HUES6 (cell line): ENCODE measurements at regions not wholly inside any gene's neighbourhood (a gene's known extent, or its start where the extent isn't known, plus 50 kb on each side); places are given as distances from the start of the nearest gene placed in this dataset.

Source experiments
- H3K27ac ChIP-seq: 2 replicates; pipeline ENCODE4 v1.7.0; 2013; ENCODE audit warnings: low read depth, mild to moderate bottlenecking, low read length, inconsistent platforms
- H3K27me3 ChIP-seq: 2 replicates; pipeline ENCODE4 v1.6.1; 2013; ENCODE audit warnings: low read length; ENCODE audit not compliant: control insufficient read depth, insufficient read depth
- H3K36me3 ChIP-seq: 2 replicates; pipeline ENCODE4 v1.6.1; 2013; ENCODE audit warnings: low read length; ENCODE audit not compliant: control insufficient read depth, insufficient read depth
- H3K4me1 ChIP-seq: 2 replicates; pipeline ENCODE4 v1.6.1; 2013; ENCODE audit warnings: low read length; ENCODE audit not compliant: control insufficient read depth, insufficient read depth
- H3K4me3 ChIP-seq: 2 replicates; pipeline ENCODE4 v1.5.1; 2013; ENCODE audit warnings: low read depth, low read length
- H3K9ac ChIP-seq: one replicate; pipeline ENCODE4 v1.6.1; 2013; ENCODE audit warnings: mild to moderate bottlenecking, low read length
- H3K9me3 ChIP-seq: 2 replicates; pipeline ENCODE4 v1.6.1; 2013; ENCODE audit warnings: low read depth, low read length; ENCODE audit not compliant: control insufficient read depth, insufficient read depth

DNA sequence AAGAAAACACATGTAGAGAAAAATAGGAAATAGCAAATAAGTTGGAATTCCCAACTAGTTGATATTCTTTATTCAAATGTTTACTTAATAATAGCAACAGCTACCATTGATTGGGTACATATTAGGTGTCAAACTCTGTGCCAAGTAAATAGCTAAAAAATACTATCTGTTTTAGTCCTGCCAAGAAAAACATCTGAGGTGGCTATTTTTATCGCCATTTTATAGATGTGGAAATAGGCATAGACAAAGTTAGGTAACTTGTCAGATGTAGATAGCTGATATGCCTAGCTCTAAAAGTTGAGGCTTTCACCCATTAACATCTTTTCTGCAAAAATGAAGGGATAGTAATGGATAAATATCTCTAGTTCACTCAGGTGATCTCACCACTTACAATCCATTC, 549.2 kb upstream of the ID4 start:
- H3K9me3 ChIP-seq: no peaks in the 10 kb centered on the region
- H3K27me3 ChIP-seq: no peaks in the 10 kb centered on the region
- H3K4me1 ChIP-seq: no peaks in the 10 kb centered on the region
- H3K4me3 ChIP-seq: no peak overlapping the region
- no peaks in the 10 kb centered on the region for H3K36me3 ChIP-seq
- H3K9ac ChIP-seq: no peak overlapping the region
- H3K27ac ChIP-seq: no peak overlapping the region

DNA sequence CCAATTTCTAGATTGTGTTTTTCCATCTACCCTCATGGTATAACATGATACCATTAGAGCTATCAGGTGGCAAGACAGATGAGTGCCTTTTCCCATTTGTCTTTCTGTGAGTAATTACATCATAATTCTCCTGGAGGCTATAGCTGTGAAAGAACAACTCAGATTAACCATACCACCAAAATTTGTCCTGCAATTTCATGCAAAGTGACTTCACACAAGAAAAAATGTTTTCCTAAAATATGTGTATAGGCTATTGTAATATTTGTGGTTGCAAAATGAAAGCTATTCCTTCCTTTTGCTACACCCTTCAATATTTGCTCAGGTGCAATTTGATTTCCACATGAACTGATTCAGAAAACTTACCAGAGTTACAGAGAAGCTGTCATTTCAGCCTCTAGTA, 547.7 kb upstream of the ID4 start:
- H3K4me3 ChIP-seq: no peak overlapping the region
- H3K27ac ChIP-seq: no peak overlapping the region
- H3K4me1 ChIP-seq: no peaks in the 10 kb centered on the region
- H3K9ac ChIP-seq: no peak overlapping the region
- no peaks in the 10 kb centered on the region for H3K27me3 ChIP-seq
- H3K36me3 ChIP-seq: no peaks in the 10 kb centered on the region
- no peaks in the 10 kb centered on the region for H3K9me3 ChIP-seq

DNA sequence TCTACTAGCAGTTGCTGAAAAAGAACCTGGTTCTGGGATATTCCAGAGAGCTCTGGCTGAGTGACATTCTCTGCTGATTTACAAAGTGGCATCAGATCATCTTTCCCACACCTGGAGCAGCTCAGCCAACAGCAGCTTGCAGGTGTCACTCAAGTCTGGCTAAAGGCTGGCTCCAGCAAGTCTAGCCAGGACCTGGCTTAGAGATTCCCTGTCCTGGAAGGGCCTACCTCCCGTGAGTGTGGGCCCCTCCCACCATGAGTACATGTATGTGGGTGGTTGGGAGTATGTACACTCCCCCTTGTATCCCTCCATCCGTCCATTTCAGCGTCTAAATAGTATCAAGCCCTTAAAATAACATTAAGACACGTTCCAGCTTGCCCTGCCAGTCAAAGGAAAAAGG, 539.3 kb upstream of the ID4 start:
- Histone ChIP-seq H3K9me3 (peaks cover 4% of the 10 kb centered on the region; the same call in 1 of the 2 replicates), H3K36me3 (no peaks in the 10 kb centered on the region), H3K27me3 (no peaks in the 10 kb centered on the region), H3K9ac (no peak overlapping the region), H3K4me1 (peaks cover 22% of the 10 kb centered on the region), H3K27ac (no peak overlapping the region), H3K4me3 (no peak overlapping the region)

DNA sequence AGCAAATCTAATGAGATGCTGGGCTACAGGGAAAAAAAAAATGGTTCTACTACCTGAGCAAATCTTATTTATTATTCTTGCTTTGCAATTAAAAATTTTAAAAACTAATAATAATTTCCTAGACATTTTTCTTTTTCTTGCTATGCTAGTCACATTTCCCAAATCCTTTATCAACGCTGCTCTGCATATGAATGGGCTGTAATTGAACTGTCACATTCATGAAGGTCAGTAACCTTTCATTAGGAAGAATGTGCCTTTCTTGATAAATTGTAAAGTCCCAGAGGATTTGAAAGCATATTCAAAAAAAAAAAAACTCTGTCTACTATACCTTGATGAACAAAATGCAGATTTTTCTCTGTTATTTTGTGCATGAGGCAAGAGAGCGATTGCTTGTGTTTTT, 538.7 kb upstream of the ID4 start:
- Histone ChIP-seq H3K9me3 (peaks cover 4% of the 10 kb centered on the region; the same call in 1 of the 2 replicates), H3K4me3 (no peak overlapping the region), H3K36me3 (no peaks in the 10 kb centered on the region), H3K9ac (no peak overlapping the region), H3K27ac (no peak overlapping the region), H3K4me1 (peaks cover 22% of the 10 kb centered on the region), H3K27me3 (no peaks in the 10 kb centered on the region)

DNA sequence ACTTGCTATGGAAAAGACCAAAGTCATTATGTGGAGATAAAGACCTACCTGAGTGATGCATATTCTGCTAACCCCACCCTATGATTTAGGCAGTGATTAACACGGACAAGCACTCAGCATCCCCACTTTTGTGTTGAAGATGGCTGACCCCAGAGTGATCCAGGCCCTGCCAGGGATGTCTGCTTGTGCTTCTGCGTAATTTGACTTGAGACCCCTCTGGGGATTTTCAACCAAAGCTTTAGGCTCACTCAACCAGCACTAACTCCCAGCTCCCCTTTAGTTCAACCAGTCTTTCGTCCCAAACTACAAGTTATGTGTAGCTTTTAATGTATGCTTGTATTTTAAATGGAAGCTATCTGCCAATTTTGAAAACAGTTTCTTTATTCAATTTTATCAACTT, 538.0 kb upstream of the ID4 start:
- H3K36me3 ChIP-seq: no peaks in the 10 kb centered on the region
- H3K9ac ChIP-seq: no peak overlapping the region
- peaks cover 22% of the 10 kb centered on the region for H3K4me1 ChIP-seq
- peaks cover 4% of the 10 kb centered on the region; the same call in 1 of the 2 replicates for H3K9me3 ChIP-seq
- H3K27ac ChIP-seq: no peak overlapping the region
- H3K27me3 ChIP-seq: no peaks in the 10 kb centered on the region
- H3K4me3 ChIP-seq: no peak overlapping the region

DNA sequence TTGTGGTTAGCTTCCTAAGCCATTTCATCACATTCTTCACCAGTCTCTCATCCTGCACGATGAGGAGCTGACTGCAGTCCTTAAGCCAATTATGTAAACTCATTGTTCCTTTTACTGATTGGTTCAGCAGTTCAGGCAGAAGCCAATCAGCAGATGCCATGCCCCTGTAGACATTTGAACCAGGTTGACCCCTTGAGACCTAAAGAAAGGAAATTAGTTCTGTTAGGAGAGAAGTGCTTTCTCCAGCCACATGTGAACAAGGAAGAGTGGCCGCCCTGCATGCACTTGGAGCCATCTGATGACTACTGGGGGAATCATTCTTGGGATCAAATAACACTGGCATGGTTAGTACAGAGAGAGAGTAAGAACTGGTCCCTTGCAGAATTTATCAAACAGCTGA, 535.2 kb upstream of the ID4 start:
- H3K4me3 ChIP-seq: no peak overlapping the region
- H3K9ac ChIP-seq: no peak overlapping the region
- no peaks in the 10 kb centered on the region for H3K36me3 ChIP-seq
- H3K27ac ChIP-seq: no peak overlapping the region
- peaks cover 22% of the 10 kb centered on the region for H3K4me1 ChIP-seq
- H3K27me3 ChIP-seq: no peaks in the 10 kb centered on the region
- H3K9me3 ChIP-seq: peaks cover 4% of the 10 kb centered on the region; the same call in 1 of the 2 replicates

DNA sequence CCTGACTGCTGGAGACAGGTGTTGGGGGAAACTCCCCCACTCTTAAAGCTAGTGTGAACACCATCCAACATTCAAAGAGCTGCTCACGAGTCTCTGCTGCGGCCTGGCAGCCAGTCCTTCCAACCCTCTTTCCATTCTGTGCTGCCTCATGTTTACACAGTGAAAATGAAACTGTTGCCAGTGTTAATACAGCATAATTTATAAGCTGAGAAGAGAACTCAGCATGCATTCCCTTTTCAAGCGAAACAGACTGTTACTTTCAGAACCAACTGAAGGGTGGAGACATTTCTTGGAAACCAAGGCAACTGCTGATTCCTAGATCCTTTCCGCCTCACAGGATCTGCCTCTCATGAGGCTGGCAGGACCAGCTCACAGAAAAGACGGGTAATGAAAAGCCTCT, 533.8 kb upstream of the ID4 start:
- Histone ChIP-seq H3K27ac (no peak overlapping the region), H3K4me1 (peaks cover 14% of the 10 kb centered on the region; the same call in 1 of the 2 replicates), H3K9ac (no peak overlapping the region), H3K36me3 (no peaks in the 10 kb centered on the region), H3K27me3 (no peaks in the 10 kb centered on the region), H3K4me3 (no peak overlapping the region), H3K9me3 (peaks cover 4% of the 10 kb centered on the region; the same call in 1 of the 2 replicates)

DNA sequence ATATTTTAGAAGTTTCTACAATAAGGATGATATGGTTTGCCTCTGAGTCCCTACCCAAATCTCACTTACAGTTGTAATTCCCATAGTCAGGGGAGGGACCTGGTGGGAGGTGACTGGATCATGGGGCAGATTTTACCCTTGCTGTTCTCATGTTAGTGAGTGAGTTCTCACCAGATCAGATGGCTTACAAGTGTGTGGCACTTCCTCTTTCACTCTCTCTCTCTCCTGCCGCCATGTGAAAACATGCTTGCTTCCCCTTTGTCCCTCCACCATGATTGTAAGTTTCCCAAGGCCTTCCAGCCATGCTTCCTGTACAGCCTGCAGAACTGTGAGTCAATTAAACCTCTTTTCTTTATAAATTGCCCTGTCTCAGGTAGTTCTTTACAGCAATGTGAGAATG, 527.5 kb upstream of the ID4 start:
- Histone ChIP-seq H3K9me3 (peaks cover 5% of the 10 kb centered on the region; the same call in 1 of the 2 replicates), H3K4me1 (peaks cover 27% of the 10 kb centered on the region), H3K36me3 (no peaks in the 10 kb centered on the region; the same call in 1 of the 2 replicates), H3K27me3 (no peaks in the 10 kb centered on the region), H3K9ac (no peak overlapping the region), H3K27ac (no peak overlapping the region), H3K4me3 (no peak overlapping the region)

DNA sequence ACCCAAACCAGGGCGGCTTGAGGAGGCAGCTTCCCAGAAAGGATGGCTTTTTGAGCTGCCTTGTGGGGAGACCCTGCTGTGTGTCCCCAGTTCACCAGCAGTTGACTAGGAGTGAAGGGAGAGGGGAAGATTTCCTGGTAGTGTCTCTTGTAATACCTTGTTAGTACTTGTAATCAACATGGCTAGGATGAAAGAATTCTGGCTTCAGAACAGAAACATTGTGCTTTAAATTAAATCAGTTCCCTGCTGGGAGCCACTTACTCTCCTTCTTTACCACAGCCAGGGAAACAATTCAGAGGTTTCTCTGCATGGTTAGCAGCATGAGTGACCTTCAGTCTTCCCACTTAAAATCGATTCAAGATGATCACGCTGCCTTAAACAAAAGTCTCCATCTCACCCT, 525.4 kb upstream of the ID4 start:
- Histone ChIP-seq H3K27ac (peak overlapping the region; percentile 83), H3K4me3 (peak overlapping the region; percentile 38), H3K4me1 (peaks cover 27% of the 10 kb centered on the region), H3K9me3 (peaks cover 5% of the 10 kb centered on the region; the same call in 1 of the 2 replicates), H3K27me3 (no peaks in the 10 kb centered on the region), H3K9ac (peak overlapping the region; percentile 84), H3K36me3 (no peaks in the 10 kb centered on the region; the same call in 1 of the 2 replicates)

DNA sequence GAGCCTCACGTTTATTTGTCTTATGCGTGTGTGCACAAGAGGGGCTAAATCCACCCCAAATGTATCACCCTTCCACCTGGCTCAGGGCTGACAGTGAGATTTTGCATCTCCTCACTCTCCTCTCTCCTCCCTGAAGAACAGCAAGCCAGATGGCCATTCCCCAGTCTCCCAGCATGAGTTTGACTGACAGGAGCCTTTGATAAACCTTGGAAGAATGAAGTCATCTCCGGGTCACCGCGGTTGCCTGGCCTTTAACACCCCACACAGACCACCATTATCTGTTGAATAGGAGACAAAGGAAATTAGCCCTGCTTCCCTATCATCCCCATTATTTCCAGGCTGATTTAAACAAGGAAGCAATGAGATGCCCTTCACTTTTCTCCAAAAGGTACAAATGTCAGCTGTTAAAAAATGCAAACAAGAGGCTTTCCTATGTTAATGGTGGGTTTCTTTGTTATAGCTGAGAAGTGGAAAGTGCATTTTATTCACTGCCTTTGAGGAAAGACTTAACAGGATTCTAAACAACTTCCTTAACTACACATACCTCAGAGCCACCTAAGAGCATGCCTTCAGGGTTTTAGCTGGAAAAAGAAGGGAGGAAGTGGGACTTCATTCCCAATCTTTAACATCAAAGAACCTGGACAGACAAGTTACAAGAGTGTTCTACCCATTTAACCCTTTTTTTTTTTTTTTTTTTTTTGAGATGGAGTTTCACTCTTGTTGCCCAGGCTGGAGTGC, 524.8 kb upstream of the ID4 start:
- Histone ChIP-seq H3K27me3 (no peaks in the 10 kb centered on the region), H3K4me3 (peak overlapping the region; percentile 38), H3K4me1 (peaks cover 27% of the 10 kb centered on the region), H3K27ac (peak overlapping the region; percentile 83), H3K36me3 (no peaks in the 10 kb centered on the region; the same call in 1 of the 2 replicates), H3K9ac (peak overlapping the region; percentile 84), H3K9me3 (peaks cover 5% of the 10 kb centered on the region; the same call in 1 of the 2 replicates)

DNA sequence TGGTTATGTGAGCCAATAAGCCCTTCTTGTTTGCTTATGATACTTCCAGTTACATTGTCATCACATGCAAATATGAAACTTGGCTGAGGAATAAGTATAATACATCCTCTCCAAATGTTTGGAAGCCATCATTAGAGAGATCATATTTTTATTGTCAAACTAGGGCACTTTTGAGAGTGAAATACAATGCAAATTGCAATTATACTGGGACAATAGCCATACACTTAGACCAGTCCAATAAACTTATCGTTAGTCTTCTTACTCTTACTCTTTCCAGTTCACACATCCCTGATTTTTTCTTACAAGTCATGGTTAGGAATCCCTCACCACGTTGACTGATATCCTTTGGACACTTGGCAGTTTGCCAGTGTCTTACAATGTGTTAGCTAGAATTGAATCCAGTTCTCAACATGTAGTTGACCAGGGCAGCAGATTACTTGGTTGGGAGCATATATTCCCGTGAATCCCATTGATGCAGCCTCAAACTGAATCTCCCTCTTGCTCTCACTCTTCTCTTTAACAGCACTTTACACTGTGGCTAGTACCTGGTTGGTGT, 519.7 kb upstream of the ID4 start:
- Histone ChIP-seq H3K4me3 (no peak overlapping the region), H3K4me1 (peaks cover 21% of the 10 kb centered on the region), H3K36me3 (no peaks in the 10 kb centered on the region), H3K9ac (no peak overlapping the region), H3K27me3 (no peaks in the 10 kb centered on the region), H3K27ac (no peak overlapping the region), H3K9me3 (no peaks in the 10 kb centered on the region)
